GM18511 (cell line): ENCODE measurements at regions not wholly inside any gene's neighbourhood (a gene's known extent, or its start where the extent isn't known, plus 50 kb on each side); places are given as distances from the start of the nearest gene placed in this dataset.
"Not testable (repeated sequence)": the region's sequence is repeated elsewhere in the genome, so short reads cannot be mapped to it uniquely, and the experiment has no call there.

Source experiments
- ATAC-seq: cut with Tn5 transposase; IDR thresholded peaks from one replicate; pipeline ENCODE4 v1.9.1; 2021; ENCODE audit warnings: mild to moderate bottlenecking, moderate library complexity; ENCODE audit not compliant: unreplicated experiment

GRCh38 chr2:12465631-12466135 is 251.1 kb upstream of the TRIB2 start:
- ATAC-seq: no peak

- ATAC-seq: no peak
Measured at GRCh38 chr2:12467303-12467702, 249.4 kb upstream of the TRIB2 start.

- no peak for ATAC-seq
Measured at GRCh38 chr2:12469141-12469561, 247.6 kb upstream of the TRIB2 start.

- not testable (repeated sequence) for ATAC-seq
Measured at GRCh38 chr2:12472265-12472664, 244.5 kb upstream of the TRIB2 start.

GRCh38 chr2:12478151-12479064 is 238.3 kb upstream of the TRIB2 start:
- ATAC-seq: no peak

GRCh38 chr2:12479065-12479601 is 237.6 kb upstream of the TRIB2 start:
- no peak for ATAC-seq

GRCh38 chr2:12484536-12485115 is 232.1 kb upstream of the TRIB2 start:
- ATAC-seq: no peak

- ATAC-seq: peak; percentile 46
Measured at GRCh38 chr2:12486205-12487118, 230.3 kb upstream of the TRIB2 start.

GRCh38 chr2:12487253-12488004 is 229.3 kb upstream of the TRIB2 start:
- no peak for ATAC-seq

- ATAC-seq: no peak
Measured at GRCh38 chr2:12488352-12489318, 228.1 kb upstream of the TRIB2 start.

- no peak for ATAC-seq
Measured at GRCh38 chr2:12490641-12491040, 226.1 kb upstream of the TRIB2 start.

- ATAC-seq: not testable (repeated sequence)
Measured at GRCh38 chr2:12492360-12492759, 224.4 kb upstream of the TRIB2 start.

GRCh38 chr2:12493031-12493513 is 223.7 kb upstream of the TRIB2 start:
- ATAC-seq: no peak

- no peak for ATAC-seq
Measured at GRCh38 chr2:12495247-12495868, 221.4 kb upstream of the TRIB2 start.

GRCh38 chr2:12498286-12498685 is 218.4 kb upstream of the TRIB2 start:
- ATAC-seq: no peak

- no peak for ATAC-seq
Measured at GRCh38 chr2:12498704-12499103, 218.0 kb upstream of the TRIB2 start.

GRCh38 chr2:12500899-12501298 is 215.8 kb upstream of the TRIB2 start:
- ATAC-seq: no peak

GRCh38 chr2:12501469-12502158 is 215.1 kb upstream of the TRIB2 start:
- peak; percentile 95 for ATAC-seq
